ENCODE measurements at regions not wholly inside any gene's neighbourhood (a gene's known extent, or its start where the extent isn't known, plus 50 kb on each side); places are given as distances from the start of the nearest gene placed in this dataset.

DNA sequence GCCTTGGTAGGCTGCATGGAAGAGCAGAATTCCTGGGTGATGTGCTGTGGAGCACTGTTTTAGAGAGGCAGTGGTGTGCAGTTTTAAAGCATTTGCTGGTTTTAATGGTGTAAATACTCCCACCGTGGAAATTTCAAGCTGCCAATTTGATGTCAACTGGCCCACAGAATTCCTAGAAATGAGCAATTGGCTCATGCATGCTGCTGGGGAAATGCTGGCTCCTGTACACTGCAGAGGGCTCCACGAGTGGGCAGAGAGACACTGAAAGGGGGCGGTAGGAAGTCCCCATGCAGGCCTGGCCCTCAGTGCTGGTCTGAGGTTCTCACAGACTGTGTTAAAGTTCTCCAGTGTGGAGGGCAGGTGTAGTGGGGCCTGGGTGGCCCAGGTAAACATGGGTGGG, 99.4 kb upstream of the NTF3 start:
- TF ChIP-seq, protein P1, sequence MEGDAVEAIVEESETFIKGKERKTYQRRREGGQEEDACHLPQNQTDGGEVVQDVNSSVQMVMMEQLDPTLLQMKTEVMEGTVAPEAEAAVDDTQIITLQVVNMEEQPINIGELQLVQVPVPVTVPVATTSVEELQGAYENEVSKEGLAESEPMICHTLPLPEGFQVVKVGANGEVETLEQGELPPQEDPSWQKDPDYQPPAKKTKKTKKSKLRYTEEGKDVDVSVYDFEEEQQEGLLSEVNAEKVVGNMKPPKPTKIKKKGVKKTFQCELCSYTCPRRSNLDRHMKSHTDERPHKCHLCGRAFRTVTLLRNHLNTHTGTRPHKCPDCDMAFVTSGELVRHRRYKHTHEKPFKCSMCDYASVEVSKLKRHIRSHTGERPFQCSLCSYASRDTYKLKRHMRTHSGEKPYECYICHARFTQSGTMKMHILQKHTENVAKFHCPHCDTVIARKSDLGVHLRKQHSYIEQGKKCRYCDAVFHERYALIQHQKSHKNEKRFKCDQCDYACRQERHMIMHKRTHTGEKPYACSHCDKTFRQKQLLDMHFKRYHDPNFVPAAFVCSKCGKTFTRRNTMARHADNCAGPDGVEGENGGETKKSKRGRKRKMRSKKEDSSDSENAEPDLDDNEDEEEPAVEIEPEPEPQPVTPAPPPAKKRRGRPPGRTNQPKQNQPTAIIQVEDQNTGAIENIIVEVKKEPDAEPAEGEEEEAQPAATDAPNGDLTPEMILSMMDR (IDR thresholded peaks at IDR 0.05) = no peak
- no peak for TF ChIP-seq POLR2A (IDR thresholded peaks at IDR 0.05)
